Tibial artery (tissue), 4 donors: ENCODE measurements at regions not wholly inside any gene's neighbourhood (a gene's known extent, or its start where the extent isn't known, plus 50 kb on each side); places are given as distances from the start of the nearest gene placed in this dataset.
"Not testable (repeated sequence)": the region's sequence is repeated elsewhere in the genome, so short reads cannot be mapped to it uniquely, and the experiment has no call there.

ENCODE experiments used
- DNase-seq, 2 donors: peaks; one replicate each; pipeline ENCODE4 v3.0.0-alpha.2; 2019
- H3K27ac ChIP-seq, 2 donors: fragments of 200-600 bp; sonication (generic) in 1 of 2; 1 replicate in 1 of 2; 2 replicates in 1 of 2; pipeline ENCODE4 v1.5.1; 2018 to 2019; ENCODE audit warnings: mild to moderate bottlenecking in 1 of 2
- H3K27me3 ChIP-seq, 2 donors: fragments of 200-600 bp; sonication (generic) in 1 of 2; one replicate each; pipeline versions ENCODE4 v1.5.1 to v1.6.0; 2016 to 2019
- H3K36me3 ChIP-seq, 3 donors: fragments of 200-600 bp; sonication (generic) in 2 of 3; one replicate each; pipeline ENCODE4 v1.5.1; 2016 to 2019; ENCODE audit warnings: mild to moderate bottlenecking in 2 of 3
- H3K4me1 ChIP-seq, 4 donors: fragments of 200-600 bp; sonication (generic) in 2 of 4; 1 replicate in 3 of 4; 2 replicates in 1 of 4; pipeline ENCODE4 v1.5.1; 2016 to 2019
- H3K4me3 ChIP-seq, 2 donors: fragments of 200-600 bp; sonication (generic) in 1 of 2; 1 replicate in 1 of 2; 2 replicates in 1 of 2; pipeline ENCODE4 v1.5.1; 2018 to 2019; ENCODE audit warnings: mild to moderate bottlenecking in 2 of 2
- H3K9me3 ChIP-seq, 3 donors: fragments of 200-600 bp; sonication (generic) in 1 of 3; one replicate each; pipeline ENCODE4 v1.5.1; 2016 to 2019
- intact Hi-C: fragments of 100-400 bp; cut with DNase I; formaldehyde crosslinking; loops from one replicate; pipeline ENCODE4 v1.15.0; 2023; ENCODE audit warnings: low total_unique reads
- TF ChIP-seq, protein P1 (sequence below), 2 experiments: fragments of 200-600 bp in 1 of 2; fragments of 450-650 bp in 1 of 2; IDR thresholded peaks; one replicate each; pipeline ENCODE4 v1.5.1; 2017 to 2019; ENCODE audit warnings: antibody characterized with exemption in 2 of 2, mild to moderate bottlenecking in 1 of 2, moderate library complexity in 1 of 2

DNA sequence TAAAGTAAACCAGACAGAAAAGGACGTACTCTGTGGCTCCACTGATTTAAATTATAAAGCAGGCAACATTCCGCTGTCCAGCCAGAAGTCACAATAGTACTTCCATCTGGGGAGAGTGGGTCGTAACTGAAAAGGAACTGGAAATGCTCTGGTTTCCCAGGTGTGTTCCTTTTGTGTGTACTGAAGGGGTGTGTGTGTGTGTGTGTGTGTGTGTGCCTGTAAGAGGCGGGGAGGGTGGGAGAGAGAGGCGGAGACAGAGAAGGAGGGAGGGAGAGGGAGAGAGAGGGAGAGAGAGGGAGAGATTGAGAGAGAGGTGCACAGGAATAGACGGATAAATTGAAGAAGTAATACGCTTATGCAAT, 178.4 kb upstream of the ZNF184 start:
- no peak overlapping the region for H3K27ac ChIP-seq
- no peak for DNase-seq
- H3K9me3 ChIP-seq: peaks cover 0 to 15% (median 0%) of the 10 kb centered on the region in 3 donors
- H3K27me3 ChIP-seq: peaks cover 0 to 25% of the 10 kb centered on the region in 2 donors
- H3K4me3 ChIP-seq: no peak overlapping the region
- no peaks in the 10 kb centered on the region for H3K4me1 ChIP-seq
- intact Hi-C loops: no loop called here
- no peaks in the 10 kb centered on the region for H3K36me3 ChIP-seq
- TF ChIP-seq, protein P1, sequence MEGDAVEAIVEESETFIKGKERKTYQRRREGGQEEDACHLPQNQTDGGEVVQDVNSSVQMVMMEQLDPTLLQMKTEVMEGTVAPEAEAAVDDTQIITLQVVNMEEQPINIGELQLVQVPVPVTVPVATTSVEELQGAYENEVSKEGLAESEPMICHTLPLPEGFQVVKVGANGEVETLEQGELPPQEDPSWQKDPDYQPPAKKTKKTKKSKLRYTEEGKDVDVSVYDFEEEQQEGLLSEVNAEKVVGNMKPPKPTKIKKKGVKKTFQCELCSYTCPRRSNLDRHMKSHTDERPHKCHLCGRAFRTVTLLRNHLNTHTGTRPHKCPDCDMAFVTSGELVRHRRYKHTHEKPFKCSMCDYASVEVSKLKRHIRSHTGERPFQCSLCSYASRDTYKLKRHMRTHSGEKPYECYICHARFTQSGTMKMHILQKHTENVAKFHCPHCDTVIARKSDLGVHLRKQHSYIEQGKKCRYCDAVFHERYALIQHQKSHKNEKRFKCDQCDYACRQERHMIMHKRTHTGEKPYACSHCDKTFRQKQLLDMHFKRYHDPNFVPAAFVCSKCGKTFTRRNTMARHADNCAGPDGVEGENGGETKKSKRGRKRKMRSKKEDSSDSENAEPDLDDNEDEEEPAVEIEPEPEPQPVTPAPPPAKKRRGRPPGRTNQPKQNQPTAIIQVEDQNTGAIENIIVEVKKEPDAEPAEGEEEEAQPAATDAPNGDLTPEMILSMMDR (IDR thresholded peaks at IDR 0.05): no peak

DNA sequence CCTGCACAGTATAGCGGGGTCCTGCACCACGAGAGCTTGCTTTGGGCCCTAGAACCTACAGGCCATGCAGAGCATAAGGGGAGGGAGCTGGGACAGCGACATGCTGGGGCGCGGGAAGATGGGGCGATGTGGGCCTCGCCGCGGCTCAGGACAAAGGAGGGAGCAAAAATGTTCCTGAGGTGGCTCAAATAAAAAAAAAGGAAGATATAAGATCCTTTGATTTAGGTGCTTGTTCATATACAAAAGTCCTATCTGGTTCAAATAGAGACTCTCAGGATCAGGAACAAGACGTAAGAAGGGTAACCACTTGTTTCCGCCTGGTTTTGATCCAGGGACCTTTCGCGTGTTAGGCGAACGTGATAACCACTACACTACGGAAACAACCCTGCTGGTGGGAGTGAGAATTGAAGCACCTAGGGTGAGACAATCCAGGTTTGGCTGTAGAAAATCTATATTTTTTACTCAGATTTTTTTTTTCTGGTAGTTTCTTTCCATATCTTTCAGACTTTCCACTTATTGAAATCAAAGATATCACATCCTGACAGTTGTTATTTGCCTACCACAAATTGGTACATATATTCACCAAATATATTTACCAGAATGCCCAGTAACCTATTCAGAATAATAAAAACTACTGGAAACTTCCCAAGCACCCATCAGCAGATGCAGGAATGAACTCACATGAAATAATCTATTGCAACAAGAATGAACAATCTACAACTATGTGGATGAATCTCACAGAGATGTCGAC, 177.9 kb upstream of the ZNF184 start:
- Histone ChIP-seq H3K4me1 (no peaks in the 10 kb centered on the region), H3K36me3 (no peaks in the 10 kb centered on the region), H3K9me3 (peaks cover 0 to 15% (median 0%) of the 10 kb centered on the region in 3 donors), H3K27ac (no peak overlapping the region), H3K27me3 (peaks cover 0 to 25% of the 10 kb centered on the region in 2 donors), H3K4me3 (no peak overlapping the region)
- no peak for DNase-seq
- TF ChIP-seq, protein P1 (IDR thresholded peaks at IDR 0.05): no peak
- intact Hi-C loops: no loop called here

DNA sequence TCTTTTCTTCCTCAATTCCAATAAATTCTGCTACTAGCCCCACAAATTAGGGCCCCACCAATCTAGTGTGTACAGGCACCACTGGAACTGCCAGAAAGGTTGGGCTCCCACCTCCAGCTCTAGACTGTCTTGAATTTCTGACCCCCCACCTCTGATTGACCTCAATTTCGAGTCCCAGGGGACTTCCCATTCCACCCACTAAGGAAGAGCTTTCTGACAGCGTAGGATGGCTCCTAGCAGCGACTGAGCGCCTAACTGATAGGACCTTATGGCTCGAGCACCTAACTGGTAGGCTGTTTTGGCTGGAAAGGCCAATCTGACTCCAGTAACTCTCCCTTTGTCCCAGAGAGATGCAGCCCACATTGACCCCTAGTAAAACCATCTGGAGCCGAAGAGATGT, 171.6 kb upstream of the ZNF184 start:
- Histone ChIP-seq H3K4me3 (no peak overlapping the region), H3K27me3 (no peaks in the 10 kb centered on the region), H3K4me1 (no peaks in the 10 kb centered on the region), H3K9me3 (no peaks in the 10 kb centered on the region), H3K27ac (no peak overlapping the region), H3K36me3 (no peaks in the 10 kb centered on the region)
- TF ChIP-seq, protein P1 (IDR thresholded peaks at IDR 0.05): no peak
- DNase-seq: no peak
- intact Hi-C loops: no loop called here

DNA sequence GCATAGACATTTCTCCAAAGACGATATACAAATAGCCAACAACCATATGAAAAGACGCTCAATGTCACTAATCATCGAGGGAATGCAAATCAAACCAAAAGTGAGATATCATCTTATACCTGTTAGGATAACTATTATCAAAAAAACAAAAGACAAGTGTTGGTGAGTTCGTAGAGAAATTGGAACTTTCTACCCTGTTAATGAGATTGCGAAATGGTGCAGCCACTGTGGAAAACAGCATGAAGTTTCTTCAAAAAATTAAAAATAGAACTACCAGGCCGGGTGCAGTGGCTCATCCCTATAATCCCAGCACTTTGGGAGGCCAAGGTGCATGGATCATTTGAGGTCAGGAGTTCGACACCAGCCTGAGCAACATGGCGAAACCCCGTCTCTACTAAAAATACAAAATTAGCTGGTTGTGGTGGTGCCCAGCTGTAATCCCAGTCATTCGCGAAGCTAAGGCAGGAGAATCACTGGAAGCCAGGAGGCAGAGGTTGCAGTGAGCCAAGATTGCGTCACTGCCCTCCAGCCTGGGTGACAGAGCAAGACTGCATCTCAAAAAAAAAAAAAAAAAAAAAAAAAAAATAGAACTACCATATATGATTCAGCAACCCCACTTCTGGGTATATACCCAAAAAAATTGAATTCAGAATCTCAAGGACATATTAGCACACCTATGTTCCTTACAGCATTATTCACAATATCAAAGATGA, 170.0 kb upstream of the ZNF184 start:
- TF ChIP-seq, protein P1 (IDR thresholded peaks at IDR 0.05): no peak
- Histone ChIP-seq H3K27me3 (no peaks in the 10 kb centered on the region), H3K4me1 (no peaks in the 10 kb centered on the region), H3K36me3 (no peaks in the 10 kb centered on the region), H3K4me3 (no peak overlapping the region), H3K9me3 (no peaks in the 10 kb centered on the region), H3K27ac (no peak overlapping the region)
- intact Hi-C loops: no loop called here
- DNase-seq: no peak

DNA sequence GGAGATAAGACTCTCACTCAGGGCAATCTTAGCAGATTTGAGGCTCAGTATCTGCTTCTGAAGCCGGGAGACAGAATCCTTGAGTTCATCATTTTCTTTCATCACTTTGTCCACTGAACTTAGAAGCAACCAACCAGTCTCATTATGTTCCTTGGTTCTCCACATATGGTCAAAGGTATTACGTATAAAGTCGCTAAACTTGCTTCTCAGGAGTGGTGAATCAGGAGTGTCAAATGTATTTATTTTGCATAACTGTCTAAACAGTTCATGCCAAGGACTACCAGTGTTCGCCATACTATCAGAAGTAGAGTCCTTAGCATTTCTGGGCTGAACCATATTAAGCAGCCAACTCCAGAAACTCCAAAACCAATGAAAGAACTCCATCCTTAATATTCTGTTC, 163.0 kb upstream of the ZNF184 start:
- peaks cover 0 to 23% of the 10 kb centered on the region in 2 donors for H3K27me3 ChIP-seq
- H3K9me3 ChIP-seq, intact Hi-C loops, H3K4me3 ChIP-seq, DNase-seq, H3K4me1 ChIP-seq, H3K36me3 ChIP-seq, H3K27ac ChIP-seq: not testable (repeated sequence)

DNA sequence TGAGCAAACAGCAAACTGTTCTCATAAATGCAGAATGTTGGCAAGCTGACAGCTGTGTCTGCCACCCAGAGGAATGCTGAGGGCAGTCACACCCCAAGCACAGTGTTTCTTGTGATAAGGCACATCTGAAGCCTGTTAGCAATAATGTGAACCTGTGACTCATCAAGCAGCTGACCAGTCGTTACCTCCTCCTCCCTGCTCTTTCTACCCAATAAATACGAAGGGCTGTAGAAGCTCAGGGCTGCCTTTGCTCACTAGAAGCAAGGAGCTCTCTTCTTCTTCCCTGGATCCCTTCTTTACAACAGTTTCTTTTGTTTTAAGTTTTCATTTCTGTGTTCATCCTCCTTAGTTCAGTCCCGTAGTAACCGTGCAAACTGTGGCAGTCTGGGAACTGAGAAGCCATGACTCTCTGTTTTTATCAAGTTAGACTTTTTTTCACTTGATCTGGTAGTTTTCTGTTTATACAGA, 160.3 kb upstream of the ZNF184 start:
- H3K4me1 ChIP-seq, H3K9me3 ChIP-seq, H3K36me3 ChIP-seq, H3K27ac ChIP-seq, H3K4me3 ChIP-seq, intact Hi-C loops, DNase-seq: not testable (repeated sequence)
- H3K27me3 ChIP-seq: peaks cover 0 to 34% of the 10 kb centered on the region in 2 donors
